GM13977 (cell line): ENCODE measurements at regions not wholly inside any gene's neighbourhood (a gene's known extent, or its start where the extent isn't known, plus 50 kb on each side); places are given as distances from the start of the nearest gene placed in this dataset.

Experiments
- DNase-seq: peaks from one replicate; pipeline ENCODE4 v3.0.0; 2012; ENCODE audit warnings: low spot score
- in situ Hi-C: fragments of 300-500 bp; cut with MboI; formaldehyde crosslinking; loops from one replicate; pipeline ENCODE4 v1.12.0; 2022; ENCODE audit warnings: low sequenced_read_pairs, low pct_unique_long_range_greater_than_20kb, mixed read lengths, inconsistent platforms; ENCODE audit not compliant: unreplicated experiment
- TF ChIP-seq, protein P1 (sequence below): IDR thresholded peaks from 2 replicates; pipeline ENCODE4 v1.5.1; 2012; ENCODE audit warnings: mild to moderate bottlenecking, control low read depth; ENCODE audit not compliant: insufficient read depth; ENCODE audit errors: extremely low read depth, missing control alignments

DNA sequence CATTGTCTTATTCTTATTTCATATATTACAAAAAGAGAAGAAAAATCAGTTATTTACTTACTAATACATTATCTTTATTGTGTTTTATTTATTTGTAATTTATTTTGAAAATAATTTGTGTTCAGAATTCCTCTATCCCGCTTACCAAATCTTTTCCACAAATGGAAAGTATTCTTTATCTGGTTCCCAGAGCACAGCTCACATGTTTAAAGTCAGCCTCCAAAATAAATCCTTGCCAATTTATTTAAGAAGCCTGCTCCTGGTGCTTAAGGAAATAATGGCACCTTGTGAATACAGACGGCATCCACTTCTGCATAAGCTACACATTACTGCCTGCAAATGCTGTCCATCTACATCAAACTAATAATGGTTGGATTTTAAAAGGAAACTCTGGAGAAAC, 435.4 kb downstream of the MTRR start:
- no peak for DNase-seq

DNA sequence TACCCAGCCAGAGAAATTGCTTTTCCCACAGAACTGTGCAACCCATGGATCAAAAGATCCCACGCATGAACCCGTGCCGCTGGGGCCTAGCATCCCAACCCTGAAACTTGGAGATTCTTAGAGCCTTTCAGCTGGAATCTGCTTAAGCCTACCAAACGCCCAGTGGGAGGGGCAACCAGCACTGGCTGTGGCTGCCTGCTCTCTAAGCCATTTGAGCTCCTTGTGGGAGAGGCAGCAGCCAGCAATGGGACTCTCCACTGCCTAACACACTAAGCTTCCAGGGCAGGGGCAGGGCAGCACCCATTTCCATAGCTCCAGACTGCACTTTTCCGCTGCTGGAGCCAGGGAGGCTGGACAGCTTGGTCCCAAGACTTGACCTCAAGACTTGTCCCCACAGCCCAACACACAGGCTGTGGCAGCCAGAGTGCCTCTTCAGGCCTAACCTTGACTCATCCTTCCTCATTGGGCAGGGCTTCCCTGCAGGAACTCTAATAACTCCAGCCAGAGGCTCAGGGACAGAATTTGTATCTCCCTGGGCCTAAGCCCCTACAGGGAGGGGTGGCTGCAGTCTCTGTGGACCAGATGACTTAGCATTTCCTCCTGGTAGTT, 437.4 kb downstream of the MTRR start:
- DNase-seq = no peak
- in situ Hi-C loops = no loop called here
- TF ChIP-seq, protein P1, sequence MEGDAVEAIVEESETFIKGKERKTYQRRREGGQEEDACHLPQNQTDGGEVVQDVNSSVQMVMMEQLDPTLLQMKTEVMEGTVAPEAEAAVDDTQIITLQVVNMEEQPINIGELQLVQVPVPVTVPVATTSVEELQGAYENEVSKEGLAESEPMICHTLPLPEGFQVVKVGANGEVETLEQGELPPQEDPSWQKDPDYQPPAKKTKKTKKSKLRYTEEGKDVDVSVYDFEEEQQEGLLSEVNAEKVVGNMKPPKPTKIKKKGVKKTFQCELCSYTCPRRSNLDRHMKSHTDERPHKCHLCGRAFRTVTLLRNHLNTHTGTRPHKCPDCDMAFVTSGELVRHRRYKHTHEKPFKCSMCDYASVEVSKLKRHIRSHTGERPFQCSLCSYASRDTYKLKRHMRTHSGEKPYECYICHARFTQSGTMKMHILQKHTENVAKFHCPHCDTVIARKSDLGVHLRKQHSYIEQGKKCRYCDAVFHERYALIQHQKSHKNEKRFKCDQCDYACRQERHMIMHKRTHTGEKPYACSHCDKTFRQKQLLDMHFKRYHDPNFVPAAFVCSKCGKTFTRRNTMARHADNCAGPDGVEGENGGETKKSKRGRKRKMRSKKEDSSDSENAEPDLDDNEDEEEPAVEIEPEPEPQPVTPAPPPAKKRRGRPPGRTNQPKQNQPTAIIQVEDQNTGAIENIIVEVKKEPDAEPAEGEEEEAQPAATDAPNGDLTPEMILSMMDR = no peak

More for the DNA sequence above, 435.4 kb downstream of the MTRR start:
- TF ChIP-seq, protein P1 = no peak
- in situ Hi-C loops = no loop called here

DNA sequence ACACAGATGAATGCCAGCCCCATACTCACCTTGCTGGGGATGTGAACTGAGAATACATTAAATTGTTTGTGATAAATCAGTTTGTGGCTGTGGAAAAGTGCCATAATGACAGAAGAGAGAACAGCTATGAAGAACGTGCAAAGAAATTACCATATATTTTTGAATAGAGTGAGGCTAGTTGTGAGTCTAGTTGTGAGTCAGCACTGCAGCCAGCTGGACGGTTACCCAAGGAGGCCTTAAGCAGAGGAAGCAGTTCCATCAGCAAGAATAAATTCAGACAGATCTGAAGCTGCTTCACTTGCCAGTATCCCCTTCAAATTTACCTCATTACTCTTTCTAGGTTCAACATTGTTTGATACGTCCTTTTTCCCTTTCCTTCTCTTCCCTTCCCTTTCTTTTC, 446.0 kb downstream of the MTRR start:
- no peak for DNase-seq
- TF ChIP-seq, protein P1 = no peak
- in situ Hi-C loops = no loop called here

DNA sequence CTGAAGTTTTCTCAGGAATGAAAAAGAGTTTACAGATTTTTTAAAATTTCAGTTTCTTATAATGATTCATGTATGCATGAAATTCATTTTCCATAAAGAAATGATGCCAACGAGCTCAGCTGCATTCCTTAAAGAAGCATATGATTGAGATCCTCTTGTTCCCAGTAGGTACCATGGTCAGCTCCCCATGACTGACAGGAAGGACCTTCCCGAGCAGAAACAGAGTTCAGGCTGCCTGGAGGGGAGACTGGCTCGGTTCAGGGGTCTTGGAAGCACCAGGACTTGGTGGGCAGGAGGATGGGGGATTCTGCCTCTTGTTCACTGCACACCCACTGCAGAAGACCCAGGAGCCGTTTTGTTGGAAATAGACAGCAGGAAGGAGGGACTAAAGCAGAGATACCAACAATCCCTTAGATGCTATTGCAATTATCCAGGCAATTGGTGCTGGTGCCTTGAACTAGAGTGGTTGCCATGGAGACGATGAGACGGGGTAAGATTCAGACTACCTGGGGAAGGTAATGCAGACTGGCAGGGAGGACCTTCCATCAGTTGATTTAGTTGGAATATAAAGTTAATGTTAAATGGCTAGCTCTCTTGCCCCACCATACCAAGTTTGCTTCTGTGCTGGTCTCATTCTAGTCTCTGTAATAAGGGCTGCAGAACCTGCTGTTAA, 447.8 kb downstream of the MTRR start:
- in situ Hi-C loops = no loop called here
- DNase-seq = no peak
- TF ChIP-seq, protein P1 = no peak

DNA sequence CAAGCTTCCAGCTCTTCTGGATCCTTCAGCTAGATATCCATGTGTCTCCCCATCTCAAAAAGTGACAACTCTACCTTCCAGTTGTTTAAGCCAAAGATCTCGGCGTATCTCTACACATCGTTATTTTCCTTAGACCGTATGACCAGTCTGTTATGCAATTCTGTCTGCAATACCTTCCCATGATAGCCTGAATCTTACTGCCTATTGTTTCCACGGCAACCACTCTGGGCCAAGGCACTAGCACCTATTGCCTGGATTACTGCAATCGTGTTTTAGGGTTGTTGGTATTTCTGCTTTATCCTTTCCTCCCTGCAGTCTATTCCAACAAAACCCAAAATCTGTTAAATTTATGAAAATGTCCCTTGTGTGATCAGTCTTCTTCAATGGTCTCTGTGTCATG, 448.4 kb downstream of the MTRR start:
- no peak for DNase-seq
- TF ChIP-seq, protein P1 = no peak
- in situ Hi-C loops = no loop called here

DNA sequence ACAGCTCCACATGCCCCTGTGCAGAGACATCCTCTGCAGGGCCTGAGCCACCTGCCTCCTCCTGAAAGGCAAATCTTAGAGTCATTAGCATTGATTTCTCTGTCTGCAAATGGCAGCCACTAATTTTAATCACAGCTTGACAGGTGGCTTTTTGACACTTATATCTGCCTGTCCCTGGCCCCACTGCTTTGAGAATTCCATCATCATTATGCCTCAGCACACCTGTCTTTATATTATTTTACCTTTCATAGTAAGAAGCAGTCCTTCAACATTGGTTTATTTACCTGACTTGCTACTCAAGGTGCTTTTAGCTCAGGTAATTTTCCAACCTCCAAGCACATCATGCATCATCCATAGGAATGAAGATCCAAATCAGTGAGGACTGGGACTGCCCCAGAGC, 451.3 kb downstream of the MTRR start:
- TF ChIP-seq, protein P1 = no peak
- in situ Hi-C loops = no loop called here
- no peak for DNase-seq
